ENCODE measurements at regions not wholly inside any gene's neighbourhood (a gene's known extent, or its start where the extent isn't known, plus 50 kb on each side); places are given as distances from the start of the nearest gene placed in this dataset.

GRCh38 chr5:122591828-122592227 is 183.1 kb upstream of the SNX2 start:
- intact Hi-C loops (cut with micrococcal nuclease) = no loop called here
- no TSS peak for BruUV-seq (replicated peaks)
- DNase-seq (ENCODE audit: low read depth, low spot score) (no peak), ATAC-seq (no peak)
- CTCF ChIA-PET = no interaction called here
- H3K4me1 ChIP-seq (ENCODE audit: control insufficient read depth in 1 of 2, insufficient read depth in 2 of 2, low read length in 2 of 2) = no peaks in the 10 kb centered on the region
- no peaks in the 10 kb centered on the region for H3K9me2 ChIP-seq (ENCODE audit: insufficient read depth)
- H3K79me2 ChIP-seq (ENCODE audit: insufficient read depth, low read length) = no peaks in the 10 kb centered on the region
- no peak overlapping the region for H3K4me3 ChIP-seq (replicated peaks in 1 of 2; ENCODE audit: low read depth in 1 of 2, low read length in 2 of 2)
- no peaks in the 10 kb centered on the region for H3K9me3 ChIP-seq (ENCODE audit: control insufficient read depth in 1 of 2, insufficient read depth in 1 of 2, low read depth in 1 of 2, low read length in 2 of 2)
- RAD21 ChIA-PET (ENCODE audit: low non-redundant PET in 1 of 2, low total read pairs in 2 of 2, uncharacterized antibody in 2 of 2, unreplicated experiment in 2 of 2) = no interaction called here
- no peaks in the 10 kb centered on the region for H3K36me3 ChIP-seq (ENCODE audit: control insufficient read depth in 1 of 2, insufficient read depth in 2 of 2, low read length in 2 of 2)
- no peaks in the 10 kb centered on the region for H4K20me1 ChIP-seq (ENCODE audit: insufficient read depth)
- no peak overlapping the region for H3K9ac ChIP-seq (ENCODE audit: low read length)
- H3K4me2 ChIP-seq (ENCODE audit: low read length) = no peak overlapping the region
- no peaks in the 10 kb centered on the region for H3K27me3 ChIP-seq (ENCODE audit: insufficient read depth, low read length)
- H3K27ac ChIP-seq (ENCODE audit: low read depth, low read length) = no peak overlapping the region
- H2AFZ ChIP-seq (ENCODE audit: low read depth, low read length, poor library complexity, severe bottlenecking) = no peak overlapping the region
- TF ChIP-seq ZBTB33 (IDR thresholded peaks at IDR 0.05; ENCODE audit: extremely low read depth, insufficient replicate concordance, low read length) (no peak), EGR1 (IDR thresholded peaks at IDR 0.05; ENCODE audit: low read depth) (no peak), CBX3 (IDR thresholded peaks at IDR 0.05; ENCODE audit: low read depth) (no peak), REST (IDR thresholded peaks at IDR 0.05; ENCODE audit: low read depth) (no peak), EZH2phosphoT487 (IDR thresholded peaks at IDR 0.05; ENCODE audit: borderline replicate concordance) (no peak), TCF7L2 (IDR thresholded peaks at IDR 0.05; ENCODE audit: borderline replicate concordance, extremely low read depth, insufficient read depth, insufficient read length) (no peak), CTCF (IDR thresholded peaks at IDR 0.05 in 2 of 3, conservative IDR thresholded peaks at IDR 0.05 in 1 of 3; ENCODE audit: borderline replicate concordance in 1 of 3, insufficient read depth in 1 of 3, low read depth in 2 of 3, low read length in 2 of 3) (no peak), ZNF274 (IDR thresholded peaks at IDR 0.05; ENCODE audit: low read depth, low read length) (no peak), ZFX (IDR thresholded peaks at IDR 0.05) (no peak), EZH2 (IDR thresholded peaks at IDR 0.05) (no peak), RAD21 (IDR thresholded peaks at IDR 0.05; ENCODE audit: low read depth) (no peak), MAX (IDR thresholded peaks at IDR 0.05) (no peak), POLR2A (IDR thresholded peaks at IDR 0.05; ENCODE audit: borderline replicate concordance, extremely low read depth, insufficient read depth, insufficient read length) (no peak), FOSL1 (IDR thresholded peaks at IDR 0.05; ENCODE audit: low read depth) (no peak), SIN3A (IDR thresholded peaks at IDR 0.05; ENCODE audit: low read depth) (no peak)
- POLR2A ChIA-PET = no interaction called here
